Mammary epithelial cell (primary cell): ENCODE measurements at regions not wholly inside any gene's neighbourhood (a gene's known extent, or its start where the extent isn't known, plus 50 kb on each side); places are given as distances from the start of the nearest gene placed in this dataset.

Source experiments
- EZH2 ChIP-seq: IDR thresholded peaks from 2 replicates; pipeline ENCODE4 v1.6.1; 2012; ENCODE audit warnings: low read length, inconsistent platforms, borderline replicate concordance
- TF ChIP-seq, protein P1 (sequence below), 2 donors: IDR thresholded peaks in 1 of 2; conservative IDR thresholded peaks in 1 of 2; 2 replicates each; pipeline ENCODE4 v1.5.1; 2011 to 2012; ENCODE audit warnings: inconsistent platforms in 2 of 2, low read length in 2 of 2, mild to moderate bottlenecking in 2 of 2, control low read depth in 1 of 2, low read depth in 1 of 2; ENCODE audit not compliant: insufficient read depth in 1 of 2; ENCODE audit errors: extremely low read depth in 1 of 2

DNA sequence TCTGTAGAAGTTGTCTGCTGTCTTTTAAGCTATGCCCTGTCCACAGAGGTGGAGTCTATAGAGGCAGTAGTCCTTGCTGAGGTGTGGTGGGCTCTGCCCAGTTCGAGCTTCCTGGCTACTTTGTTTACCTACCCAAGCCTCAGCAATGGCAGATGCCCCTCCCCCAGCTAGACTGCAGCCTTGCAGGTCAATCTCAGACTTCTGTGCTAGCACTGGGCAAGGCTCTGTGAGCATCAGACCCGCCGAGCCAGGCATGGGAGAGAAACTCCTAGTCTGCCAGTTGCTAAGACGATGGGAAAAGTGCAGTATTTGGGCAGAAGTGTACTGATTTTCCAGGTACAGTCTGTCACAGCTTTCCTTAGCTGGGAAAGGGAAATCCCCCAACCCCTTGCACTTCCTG lies 694.1 kb upstream of the CDH6 start:
- TF ChIP-seq, protein P1, sequence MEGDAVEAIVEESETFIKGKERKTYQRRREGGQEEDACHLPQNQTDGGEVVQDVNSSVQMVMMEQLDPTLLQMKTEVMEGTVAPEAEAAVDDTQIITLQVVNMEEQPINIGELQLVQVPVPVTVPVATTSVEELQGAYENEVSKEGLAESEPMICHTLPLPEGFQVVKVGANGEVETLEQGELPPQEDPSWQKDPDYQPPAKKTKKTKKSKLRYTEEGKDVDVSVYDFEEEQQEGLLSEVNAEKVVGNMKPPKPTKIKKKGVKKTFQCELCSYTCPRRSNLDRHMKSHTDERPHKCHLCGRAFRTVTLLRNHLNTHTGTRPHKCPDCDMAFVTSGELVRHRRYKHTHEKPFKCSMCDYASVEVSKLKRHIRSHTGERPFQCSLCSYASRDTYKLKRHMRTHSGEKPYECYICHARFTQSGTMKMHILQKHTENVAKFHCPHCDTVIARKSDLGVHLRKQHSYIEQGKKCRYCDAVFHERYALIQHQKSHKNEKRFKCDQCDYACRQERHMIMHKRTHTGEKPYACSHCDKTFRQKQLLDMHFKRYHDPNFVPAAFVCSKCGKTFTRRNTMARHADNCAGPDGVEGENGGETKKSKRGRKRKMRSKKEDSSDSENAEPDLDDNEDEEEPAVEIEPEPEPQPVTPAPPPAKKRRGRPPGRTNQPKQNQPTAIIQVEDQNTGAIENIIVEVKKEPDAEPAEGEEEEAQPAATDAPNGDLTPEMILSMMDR (conservative IDR thresholded peaks at IDR 0.05 in 1 of 2, IDR thresholded peaks at IDR 0.05 in 1 of 2; ENCODE audit: extremely low read depth in 1 of 2, insufficient read depth in 1 of 2, low read depth in 1 of 2, low read length in 2 of 2) = no peak
- no peak for TF ChIP-seq EZH2
